Astrocyte (in vitro differentiated cells and primary cell): ENCODE measurements at regions not wholly inside any gene's neighbourhood (a gene's known extent, or its start where the extent isn't known, plus 50 kb on each side); places are given as distances from the start of the nearest gene placed in this dataset.

ENCODE experiments used
- DNase-seq: peaks from one replicate; pipeline ENCODE4 v3.0.0-alpha.2; 2010; ENCODE audit warnings: low read depth
- FAIRE-seq: peaks from 2 replicates; lab custom pipeline; 2011; peaks lifted over from hg19 to GRCh38; lab: Jason Lieb, UNC
- H2AFZ ChIP-seq: 2 replicates; pipeline ENCODE4 v1.6.0; 2012; ENCODE audit warnings: low read depth, low read length, inconsistent platforms
- H3K27ac ChIP-seq: 2 replicates; pipeline ENCODE4 v1.5.1; 2011; ENCODE audit warnings: low read depth, low read length, inconsistent platforms
- H3K27me3 ChIP-seq: 2 replicates; pipeline ENCODE4 v1.6.0; 2011; ENCODE audit warnings: low read length, inconsistent platforms; ENCODE audit not compliant: insufficient read depth
- H3K36me3 ChIP-seq: 2 replicates; pipeline ENCODE4 v1.5.1; 2011; ENCODE audit warnings: low read length, inconsistent platforms; ENCODE audit not compliant: insufficient read depth
- H3K4me1 ChIP-seq: 2 replicates; pipeline ENCODE4 v1.5.1; 2011; ENCODE audit warnings: low read length, inconsistent platforms; ENCODE audit not compliant: insufficient read depth
- H3K4me2 ChIP-seq: 2 replicates; pipeline ENCODE4 v1.6.0; 2012; ENCODE audit warnings: low read length, inconsistent platforms
- H3K4me3 ChIP-seq: 2 replicates; pipeline ENCODE4 v1.5.1; 2011; ENCODE audit warnings: low read depth, mild to moderate bottlenecking, low read length, inconsistent platforms; ENCODE audit not compliant: insufficient read depth
- H3K79me2 ChIP-seq: 2 replicates; pipeline ENCODE4 v1.6.0; 2012; ENCODE audit warnings: mild to moderate bottlenecking, low read length, inconsistent platforms; ENCODE audit not compliant: insufficient read depth
- H3K9ac ChIP-seq: 2 replicates; pipeline ENCODE4 v1.6.0; 2012; ENCODE audit warnings: mild to moderate bottlenecking, low read length, inconsistent platforms
- H3K9me3 ChIP-seq: 2 replicates; pipeline ENCODE4 v1.5.1; 2012; ENCODE audit warnings: low read depth, mild to moderate bottlenecking, low read length, inconsistent platforms; ENCODE audit not compliant: insufficient read depth
- H4K20me1 ChIP-seq: 2 replicates; pipeline ENCODE4 v1.6.0; 2012; ENCODE audit warnings: low read length, inconsistent platforms; ENCODE audit not compliant: insufficient read depth
- H3K27ac Mint-ChIP-seq: one replicate; pipeline ENCODE4 v1.8.0; 2021; ENCODE audit warnings: mild to moderate bottlenecking, mixed read lengths; ENCODE audit not compliant: unreplicated experiment
- H3K27me3 Mint-ChIP-seq: one replicate; pipeline ENCODE4 v1.8.0; 2021; ENCODE audit warnings: low read depth, mixed read lengths; ENCODE audit not compliant: unreplicated experiment
- H3K36me3 Mint-ChIP-seq: one replicate; pipeline ENCODE4 v1.8.0; 2021; ENCODE audit warnings: low read depth, mixed read lengths; ENCODE audit not compliant: unreplicated experiment
- H3K4me1 Mint-ChIP-seq: one replicate; pipeline ENCODE4 v1.8.0; 2021; ENCODE audit warnings: low read depth, mixed read lengths; ENCODE audit not compliant: unreplicated experiment
- H3K4me3 Mint-ChIP-seq: one replicate; pipeline ENCODE4 v1.8.0; 2021; ENCODE audit warnings: mild to moderate bottlenecking, moderate library complexity, mixed read lengths; ENCODE audit not compliant: unreplicated experiment
- H3K9me3 Mint-ChIP-seq: one replicate; pipeline ENCODE4 v1.8.0; 2021; ENCODE audit warnings: mild to moderate bottlenecking, mixed read lengths; ENCODE audit not compliant: unreplicated experiment
- EZH2 ChIP-seq: IDR thresholded peaks from 2 replicates; pipeline ENCODE4 v1.6.1; 2012; ENCODE audit warnings: mild to moderate bottlenecking, low read length, inconsistent platforms; ENCODE audit not compliant: insufficient read depth
- TF ChIP-seq, protein P1 (sequence below): IDR thresholded peaks from 2 replicates; pipeline ENCODE4 v1.5.1; 2011; ENCODE audit warnings: low read depth, mild to moderate bottlenecking, inconsistent platforms, low read length, moderate library complexity; ENCODE audit not compliant: insufficient read depth

DNA sequence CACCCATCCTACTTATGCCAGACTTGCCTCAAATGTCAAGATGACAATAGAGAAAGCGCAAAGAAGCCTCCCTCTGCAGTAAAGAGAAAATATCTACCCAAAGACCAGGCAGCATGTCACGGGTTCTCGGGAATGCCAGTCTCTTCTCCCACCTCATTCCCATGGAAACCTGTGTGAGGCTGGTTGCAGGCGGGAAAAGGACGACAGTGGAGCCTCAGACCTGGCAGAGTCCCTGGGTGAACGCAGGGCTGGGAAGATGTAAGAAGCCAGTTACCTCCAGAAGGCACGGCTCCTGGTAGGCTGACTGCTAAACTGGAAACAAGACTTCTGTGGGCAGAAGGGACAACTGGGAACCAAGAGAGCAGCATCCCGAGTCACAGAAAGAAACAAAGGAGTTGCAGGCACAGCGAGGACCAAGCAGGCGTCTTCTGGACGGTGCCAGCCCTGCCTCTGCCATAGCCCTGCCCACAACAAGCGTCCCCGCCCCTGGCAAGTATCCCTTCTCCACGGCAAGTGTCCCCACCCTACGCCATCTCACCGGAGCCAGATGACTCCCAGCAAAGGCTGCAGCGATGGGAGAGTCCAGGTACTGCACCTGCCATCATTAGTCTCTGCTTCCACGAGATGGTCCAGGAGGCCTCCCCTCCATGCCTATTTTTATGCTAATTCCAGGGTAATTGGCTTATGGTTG, 440.8 kb upstream of the MYT1L start:
- Histone ChIP-seq H3K4me2 (no peak overlapping the region), H3K36me3 (no peaks in the 10 kb centered on the region), H3K4me1 (no peaks in the 10 kb centered on the region), H4K20me1 (no peaks in the 10 kb centered on the region), H3K79me2 (no peaks in the 10 kb centered on the region), H2AFZ (no peak overlapping the region), H3K9ac (no peak overlapping the region), H3K27me3 (no peaks in the 10 kb centered on the region), H3K27ac (no peak overlapping the region), H3K9me3 (peaks cover 12% of the 10 kb centered on the region), H3K4me3 (no peak overlapping the region)
- TF ChIP-seq, protein P1, sequence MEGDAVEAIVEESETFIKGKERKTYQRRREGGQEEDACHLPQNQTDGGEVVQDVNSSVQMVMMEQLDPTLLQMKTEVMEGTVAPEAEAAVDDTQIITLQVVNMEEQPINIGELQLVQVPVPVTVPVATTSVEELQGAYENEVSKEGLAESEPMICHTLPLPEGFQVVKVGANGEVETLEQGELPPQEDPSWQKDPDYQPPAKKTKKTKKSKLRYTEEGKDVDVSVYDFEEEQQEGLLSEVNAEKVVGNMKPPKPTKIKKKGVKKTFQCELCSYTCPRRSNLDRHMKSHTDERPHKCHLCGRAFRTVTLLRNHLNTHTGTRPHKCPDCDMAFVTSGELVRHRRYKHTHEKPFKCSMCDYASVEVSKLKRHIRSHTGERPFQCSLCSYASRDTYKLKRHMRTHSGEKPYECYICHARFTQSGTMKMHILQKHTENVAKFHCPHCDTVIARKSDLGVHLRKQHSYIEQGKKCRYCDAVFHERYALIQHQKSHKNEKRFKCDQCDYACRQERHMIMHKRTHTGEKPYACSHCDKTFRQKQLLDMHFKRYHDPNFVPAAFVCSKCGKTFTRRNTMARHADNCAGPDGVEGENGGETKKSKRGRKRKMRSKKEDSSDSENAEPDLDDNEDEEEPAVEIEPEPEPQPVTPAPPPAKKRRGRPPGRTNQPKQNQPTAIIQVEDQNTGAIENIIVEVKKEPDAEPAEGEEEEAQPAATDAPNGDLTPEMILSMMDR, result no peak
- TF ChIP-seq EZH2, result no peak
- H3K36me3 Mint-ChIP-seq, result no peaks in the 10 kb centered on the region
- no peak overlapping the region for H3K27ac Mint-ChIP-seq
- DNase-seq, result no peak
- FAIRE-seq, result no peak
- H3K9me3 Mint-ChIP-seq, result peaks cover 1% of the 10 kb centered on the region
- H3K4me3 Mint-ChIP-seq, result no peak overlapping the region
- no peaks in the 10 kb centered on the region for H3K4me1 Mint-ChIP-seq
- peaks cover 29% of the 10 kb centered on the region for H3K27me3 Mint-ChIP-seq

DNA sequence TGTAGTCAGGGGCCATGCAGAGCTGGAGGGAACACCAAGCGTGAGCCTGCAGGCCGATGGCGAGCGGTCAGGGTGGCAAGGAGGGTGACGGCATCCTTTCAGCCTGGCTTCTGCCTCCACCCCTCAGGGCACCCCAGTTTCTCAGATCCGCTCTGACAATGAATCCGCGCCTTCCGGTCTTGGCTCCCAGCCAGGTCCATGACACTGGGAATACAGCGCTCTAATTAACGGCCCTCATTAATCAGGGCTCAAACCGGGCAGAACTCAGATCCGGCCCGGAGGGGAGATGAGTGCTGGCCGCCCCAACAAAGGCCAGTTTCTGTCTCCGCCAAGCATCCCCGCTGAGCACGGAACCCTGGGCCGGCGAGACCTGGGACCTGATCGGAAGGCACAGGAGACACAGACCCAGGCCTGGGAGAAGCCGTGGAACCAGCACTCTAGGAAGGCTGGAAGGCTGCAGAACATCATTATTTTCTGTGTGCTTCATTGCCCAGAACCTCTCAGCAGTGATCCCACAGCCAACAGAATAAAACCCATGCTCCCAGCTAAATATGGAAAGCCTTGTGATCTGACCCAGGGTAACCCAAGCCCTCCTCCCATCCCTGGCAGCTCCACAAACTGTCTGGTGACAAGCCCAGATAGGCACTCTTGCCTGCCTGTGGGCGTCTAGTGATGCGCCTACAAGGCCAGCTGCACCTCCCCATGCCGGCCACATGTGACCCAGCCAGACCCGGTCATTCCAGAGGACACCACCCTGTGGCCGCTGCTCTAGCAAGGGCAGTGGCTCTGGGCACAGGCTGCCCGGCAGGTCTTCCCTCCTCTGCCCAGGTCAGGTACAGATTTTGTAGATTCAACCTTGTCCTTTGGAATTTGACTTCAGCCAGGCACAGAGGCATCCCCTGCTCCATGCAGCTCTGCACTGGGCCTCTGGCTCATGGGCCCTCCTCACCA, 438.7 kb upstream of the MYT1L start:
- H3K27ac Mint-ChIP-seq, result no peak overlapping the region
- no peak for FAIRE-seq

More for the DNA sequence above, 438.7 kb upstream of the MYT1L start:
- no peaks in the 10 kb centered on the region for H4K20me1 ChIP-seq
- peaks cover 26% of the 10 kb centered on the region for H3K27me3 Mint-ChIP-seq
- TF ChIP-seq EZH2, result no peak
- TF ChIP-seq, protein P1, result no peak
- no peak overlapping the region for H2AFZ ChIP-seq
- H3K9ac ChIP-seq, result no peak overlapping the region
- no peak overlapping the region for H3K27ac ChIP-seq
- DNase-seq, result no peak
- no peaks in the 10 kb centered on the region for H3K79me2 ChIP-seq
- H3K9me3 Mint-ChIP-seq, result peaks cover 1% of the 10 kb centered on the region
- H3K4me3 Mint-ChIP-seq, result no peak overlapping the region
- H3K4me1 Mint-ChIP-seq, result no peaks in the 10 kb centered on the region
- no peaks in the 10 kb centered on the region for H3K4me1 ChIP-seq
- no peaks in the 10 kb centered on the region for H3K27me3 ChIP-seq
- no peak overlapping the region for H3K4me3 ChIP-seq
- no peaks in the 10 kb centered on the region for H3K36me3 Mint-ChIP-seq
- H3K36me3 ChIP-seq, result no peaks in the 10 kb centered on the region
- H3K9me3 ChIP-seq, result peaks cover 12% of the 10 kb centered on the region
- H3K4me2 ChIP-seq, result no peak overlapping the region
